K562 (cell line): ENCODE measurements at regions not wholly inside any gene's neighbourhood (a gene's known extent, or its start where the extent isn't known, plus 50 kb on each side); places are given as distances from the start of the nearest gene placed in this dataset.

Experiments
- ATAC-seq: fragments of 200-7000 bp; cut with Tn5 transposase; 3 replicates; pipeline ENCODE4 v1.9.1; 2020; ENCODE audit warnings: moderate library complexity
- BruUV-seq: library from RNA; stranded (reverse); fragments of 400-500 nt; replicated peaks from 2 replicates; lab custom pipeline; 2021; lab: Mats Ljungman, UMichigan
- CTCF ChIA-PET: fragments of 300-600 bp; formaldehyde crosslinking; extraction: SDS; loops from one replicate; lab custom pipeline; 2021; ENCODE audit warnings: low intra/inter-chr PET ratio; lab: Yijun Ruan, JAX
- POLR2A ChIA-PET: fragments of 300-600, 350-650 bp; sonication (Branson Sonifier 250); formaldehyde crosslinking; extraction: SDS; loops from one replicate; lab custom pipeline; 2021; ENCODE audit warnings: antibody characterized with exemption, inconsistent platforms; lab: Yijun Ruan, JAX
- DNase-seq, 4 experiments: peaks; one replicate each; pipeline versions ENCODE4 v3.0.0 to v3.0.0-alpha.2; 2011 to 2018; ENCODE audit warnings: low spot score in 3 of 4, mixed read lengths in 3 of 4; ENCODE audit errors: extremely low read depth in 1 of 4
- FAIRE-seq: peaks from 2 replicates; lab custom pipeline; 2011; peaks lifted over from hg19 to GRCh38; lab: Jason Lieb, UNC
- H2AFZ ChIP-seq: 2 replicates; pipeline ENCODE4 v1.6.0; 2011; ENCODE audit warnings: low read depth, low read length, control low read depth, inconsistent platforms
- H3K27ac ChIP-seq: fragments of 200-600 bp; 3 replicates; pipeline ENCODE4 v1.8.0; 2011; ENCODE audit warnings: low read depth, mild to moderate bottlenecking, control low read depth, inconsistent platforms, low read length, moderate library complexity, mixed read lengths; ENCODE audit errors: extremely low read depth
- H3K27me3 ChIP-seq, 2 experiments: fragments of 300-600 bp in 1 of 2; 2 replicates in 1 of 2; 3 replicates in 1 of 2; pipeline versions ENCODE4 v1.6.0 to v1.8.0; 2011; ENCODE audit warnings: inconsistent platforms in 2 of 2, low read length in 2 of 2, mild to moderate bottlenecking in 1 of 2, mixed read lengths in 1 of 2, moderate library complexity in 1 of 2; ENCODE audit not compliant: control insufficient read depth in 2 of 2, insufficient read depth in 2 of 2
- H3K36me3 ChIP-seq: fragments of 300-600 bp; 3 replicates; pipeline ENCODE4 v1.8.0; 2011; ENCODE audit warnings: mild to moderate bottlenecking, low read length, inconsistent platforms; ENCODE audit not compliant: control insufficient read depth, insufficient read depth
- H3K4me1 ChIP-seq, 2 experiments: fragments of 200-600 bp in 1 of 2; replicated peaks in 1 of 2; 2 replicates in 1 of 2; 3 replicates in 1 of 2; pipeline versions ENCODE4 v1.5.1 to v1.8.0; 2011; ENCODE audit warnings: inconsistent platforms in 2 of 2, low read length in 2 of 2, mild to moderate bottlenecking in 1 of 2, mixed read lengths in 1 of 2, moderate library complexity in 1 of 2; ENCODE audit not compliant: control insufficient read depth in 2 of 2, insufficient read depth in 2 of 2
- H3K4me2 ChIP-seq: 2 replicates; pipeline ENCODE4 v1.6.1; 2011; ENCODE audit warnings: low read length, control low read depth, inconsistent platforms, mixed read lengths; ENCODE audit not compliant: insufficient read depth
- H3K4me3 ChIP-seq: fragments of 200-600 bp; sonication (generic), shearing (Covaris generic); 2 replicates; pipeline ENCODE4 v1.5.1; 2016; ENCODE audit warnings: control low read depth, inconsistent platforms
- H3K79me2 ChIP-seq: fragments of 200-600 bp; 3 replicates; pipeline ENCODE4 v1.8.0; 2011; ENCODE audit warnings: low read length, inconsistent platforms; ENCODE audit not compliant: control insufficient read depth, insufficient read depth
- H3K9ac ChIP-seq, 2 experiments: 2 replicates each; pipeline versions ENCODE4 v1.6.0 to v1.6.1; 2011; ENCODE audit warnings: low read depth in 2 of 2, low read length in 2 of 2, control low read depth in 1 of 2, inconsistent platforms in 1 of 2, mild to moderate bottlenecking in 1 of 2, mixed read lengths in 1 of 2; ENCODE audit not compliant: insufficient read depth in 1 of 2
- H3K9me1 ChIP-seq: one replicate; pipeline ENCODE4 v1.6.0; 2011; ENCODE audit warnings: inconsistent platforms, mild to moderate bottlenecking, low read length, moderate library complexity; ENCODE audit not compliant: control insufficient read depth, insufficient read depth
- H3K9me3 ChIP-seq: replicated peaks from 2 replicates; pipeline ENCODE4 v1.5.1; 2011; ENCODE audit warnings: low read depth, low read length, inconsistent platforms; ENCODE audit not compliant: control insufficient read depth, insufficient read depth
- H4K20me1 ChIP-seq: replicated peaks from 2 replicates; pipeline ENCODE4 v1.6.1; 2011; ENCODE audit warnings: low read length, inconsistent platforms, mixed read lengths; ENCODE audit not compliant: control insufficient read depth, insufficient read depth
- HNRNPH1 ChIP-seq: fragments of 200-400 bp; formaldehyde crosslinking; optimal IDR thresholded peaks from 2 replicates; pipeline ENCODE3; 2017; ENCODE audit warnings: low read depth, mild to moderate bottlenecking, low read length, moderate library complexity
- PTTG1 ChIP-seq: fragments of 450-650 bp; IDR thresholded peaks from 2 replicates; pipeline ENCODE4 v1.6.1; 2016; ENCODE audit warnings: low read depth, mild to moderate bottlenecking, missing genetic modification characterization, missing compliant biosample characterization
- WGBS: fragments of 100-300 bp; shearing (Covaris generic); methylation state at CpG from one replicate; pipeline ENCODE4 v1.1.6; 2016; ENCODE audit warnings: low coverage, mixed read lengths; ENCODE audit not compliant: insufficient coverage; ENCODE audit errors: missing lambda C conversion rate; 5-methylcytosine and 5-hydroxymethylcytosine counted together
- in situ Hi-C: fragments of 300-500 bp; cut with MboI; formaldehyde crosslinking; loops from 4 replicates; pipeline ENCODE4 v1.15.0; 2018; ENCODE audit warnings: inconsistent platforms, mixed read lengths
- intact Hi-C: fragments of 100-400 bp; cut with micrococcal nuclease; formaldehyde crosslinking; loops from 2 replicates; pipeline ENCODE4 v1.14.2; 2022
- TF ChIP-seq, protein P1 (sequence below): fragments of 250-450 bp; sonication (Bioruptor Pico); IDR thresholded peaks from 2 replicates; pipeline ENCODE4 v1.8.0; 2021; ENCODE audit warnings: mild to moderate bottlenecking, moderate library complexity
- TF ChIP-seq, protein P2 (sequence below): fragments of 200-800 bp; sonication (Bioruptor generic); IDR thresholded peaks from 2 replicates; pipeline ENCODE4 v1.6.1; 2017; ENCODE audit warnings: missing genetic modification characterization, missing compliant biosample characterization
- TF ChIP-seq, protein P3 (sequence below): fragments of 450-650 bp; IDR thresholded peaks from 2 replicates; pipeline ENCODE4 v1.6.1; 2016; ENCODE audit warnings: antibody characterized with exemption

GRCh38 chr6:81813305-81813704, 60.8 kb upstream of the TENT5A start (continued):
- TF ChIP-seq, protein P1, sequence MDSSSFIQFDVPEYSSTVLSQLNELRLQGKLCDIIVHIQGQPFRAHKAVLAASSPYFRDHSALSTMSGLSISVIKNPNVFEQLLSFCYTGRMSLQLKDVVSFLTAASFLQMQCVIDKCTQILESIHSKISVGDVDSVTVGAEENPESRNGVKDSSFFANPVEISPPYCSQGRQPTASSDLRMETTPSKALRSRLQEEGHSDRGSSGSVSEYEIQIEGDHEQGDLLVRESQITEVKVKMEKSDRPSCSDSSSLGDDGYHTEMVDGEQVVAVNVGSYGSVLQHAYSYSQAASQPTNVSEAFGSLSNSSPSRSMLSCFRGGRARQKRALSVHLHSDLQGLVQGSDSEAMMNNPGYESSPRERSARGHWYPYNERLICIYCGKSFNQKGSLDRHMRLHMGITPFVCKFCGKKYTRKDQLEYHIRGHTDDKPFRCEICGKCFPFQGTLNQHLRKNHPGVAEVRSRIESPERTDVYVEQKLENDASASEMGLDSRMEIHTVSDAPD (CRISPR knock-in tag) = no peak
- no peak for TF ChIP-seq HNRNPH1
- TF ChIP-seq, protein P2, sequence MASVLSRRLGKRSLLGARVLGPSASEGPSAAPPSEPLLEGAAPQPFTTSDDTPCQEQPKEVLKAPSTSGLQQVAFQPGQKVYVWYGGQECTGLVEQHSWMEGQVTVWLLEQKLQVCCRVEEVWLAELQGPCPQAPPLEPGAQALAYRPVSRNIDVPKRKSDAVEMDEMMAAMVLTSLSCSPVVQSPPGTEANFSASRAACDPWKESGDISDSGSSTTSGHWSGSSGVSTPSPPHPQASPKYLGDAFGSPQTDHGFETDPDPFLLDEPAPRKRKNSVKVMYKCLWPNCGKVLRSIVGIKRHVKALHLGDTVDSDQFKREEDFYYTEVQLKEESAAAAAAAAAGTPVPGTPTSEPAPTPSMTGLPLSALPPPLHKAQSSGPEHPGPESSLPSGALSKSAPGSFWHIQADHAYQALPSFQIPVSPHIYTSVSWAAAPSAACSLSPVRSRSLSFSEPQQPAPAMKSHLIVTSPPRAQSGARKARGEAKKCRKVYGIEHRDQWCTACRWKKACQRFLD (CRISPR knock-in tag) = no peak

DNA sequence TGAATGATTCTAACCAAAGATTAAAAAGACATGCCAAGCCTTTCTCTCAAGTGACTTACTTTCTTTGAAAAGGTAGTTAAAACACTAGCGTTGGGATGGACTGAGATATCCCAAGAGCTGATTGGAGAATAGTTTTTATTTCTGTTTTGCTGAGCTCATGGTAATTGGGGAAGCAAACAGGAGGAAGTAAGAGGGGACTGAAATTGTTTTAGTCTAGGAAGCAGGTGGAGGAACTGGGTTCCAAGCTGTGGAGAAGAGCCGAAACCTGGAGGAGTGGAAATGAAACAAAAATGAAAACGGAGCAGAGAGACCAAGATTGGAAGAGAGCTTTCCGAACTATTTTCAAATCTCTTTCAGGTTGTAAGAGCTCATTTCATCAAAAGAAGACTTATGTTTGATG, 59.9 kb upstream of the TENT5A start:
- no peak overlapping the region for H3K9ac ChIP-seq

More for the DNA sequence above, 59.9 kb upstream of the TENT5A start:
- Histone ChIP-seq H3K4me1 (no peaks in the 10 kb centered on the region), H3K79me2 (no peaks in the 10 kb centered on the region), H4K20me1 (no peaks in the 10 kb centered on the region), H3K9me3 (peaks cover 2% of the 10 kb centered on the region; the same call in 1 of the 2 replicates), H3K36me3 (no peaks in the 10 kb centered on the region), H3K4me3 (no peak overlapping the region), H3K9me1 (no peaks in the 10 kb centered on the region), H3K27me3 (no peaks in the 10 kb centered on the region), H3K4me2 (no peak overlapping the region), H2AFZ (no peak overlapping the region), H3K27ac (no peak overlapping the region)
- DNase-seq (no peak), ATAC-seq (no peak), FAIRE-seq (no peak)
- no TSS peak for BruUV-seq
- POLR2A ChIA-PET = interaction anchor here (0.7 kb wide), 1 partner anchor 25 kb away, joined by 3 read pairs; no protein-coding TSS in a partner anchor
- CTCF ChIA-PET = no interaction called here
- WGBS = 3% methylated on average over 4 of the region's 4 CpGs
- intact Hi-C loops (no loop called here), in situ Hi-C loops (no loop called here)
- no peak for TF ChIP-seq PTTG1 (tag)
- TF ChIP-seq, protein P3, sequence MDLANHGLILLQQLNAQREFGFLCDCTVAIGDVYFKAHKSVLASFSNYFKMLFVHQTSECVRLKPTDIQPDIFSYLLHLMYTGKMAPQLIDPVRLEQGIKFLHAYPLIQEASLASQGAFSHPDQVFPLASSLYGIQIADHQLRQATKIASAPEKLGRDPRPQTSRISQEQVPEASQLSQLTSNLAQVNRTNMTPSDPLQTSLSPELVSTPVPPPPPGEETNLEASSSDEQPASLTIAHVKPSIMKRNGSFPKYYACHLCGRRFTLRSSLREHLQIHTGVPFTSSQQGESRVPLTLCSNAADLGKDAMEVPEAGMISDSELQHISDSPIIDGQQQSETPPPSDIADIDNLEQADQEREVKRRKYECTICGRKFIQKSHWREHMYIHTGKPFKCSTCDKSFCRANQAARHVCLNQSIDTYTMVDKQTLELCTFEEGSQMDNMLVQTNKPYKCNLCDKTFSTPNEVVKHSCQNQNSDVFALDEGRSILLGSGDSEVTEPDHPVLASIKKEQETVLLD = no peak
